Brain microvascular endothelial cell (primary cell): ENCODE measurements at regions not wholly inside any gene's neighbourhood (a gene's known extent, or its start where the extent isn't known, plus 50 kb on each side); places are given as distances from the start of the nearest gene placed in this dataset.

Experiments
- DNase-seq: peaks from one replicate; pipeline ENCODE4 v3.0.0-alpha.2; 2020
- H3K27ac ChIP-seq: fragments of 250-450 bp; sonication (Bioruptor Pico); 2 replicates; pipeline ENCODE4 v1.5.1; 2020; ENCODE audit warnings: mild to moderate bottlenecking, moderate library complexity
- H3K27me3 ChIP-seq: fragments of 250-450 bp; sonication (Bioruptor Pico); replicated peaks from 2 replicates; pipeline ENCODE4 v1.5.1; 2020; ENCODE audit warnings: mild to moderate bottlenecking
- H3K36me3 ChIP-seq: fragments of 250-450 bp; sonication (Bioruptor Pico); replicated peaks from 2 replicates; pipeline ENCODE4 v1.5.1; 2020; ENCODE audit warnings: mild to moderate bottlenecking
- H3K4me3 ChIP-seq: 2 replicates; pipeline ENCODE4 v1.5.1; 2011; ENCODE audit warnings: low read depth, mild to moderate bottlenecking, control low read depth, low read length, moderate library complexity
- in situ Hi-C: cut with HindIII; loops from 2 replicates; pipeline ENCODE4 v1.10.0; 2017; ENCODE audit warnings: low sequenced_read_pairs, low pct_ligation_motif_present
- TF ChIP-seq, protein P1 (sequence below): IDR thresholded peaks from 2 replicates; pipeline ENCODE4 v1.5.1; 2011; ENCODE audit warnings: low read depth, mild to moderate bottlenecking, moderate library complexity, low read length, control low read depth, inconsistent platforms; ENCODE audit errors: missing control alignments

DNA sequence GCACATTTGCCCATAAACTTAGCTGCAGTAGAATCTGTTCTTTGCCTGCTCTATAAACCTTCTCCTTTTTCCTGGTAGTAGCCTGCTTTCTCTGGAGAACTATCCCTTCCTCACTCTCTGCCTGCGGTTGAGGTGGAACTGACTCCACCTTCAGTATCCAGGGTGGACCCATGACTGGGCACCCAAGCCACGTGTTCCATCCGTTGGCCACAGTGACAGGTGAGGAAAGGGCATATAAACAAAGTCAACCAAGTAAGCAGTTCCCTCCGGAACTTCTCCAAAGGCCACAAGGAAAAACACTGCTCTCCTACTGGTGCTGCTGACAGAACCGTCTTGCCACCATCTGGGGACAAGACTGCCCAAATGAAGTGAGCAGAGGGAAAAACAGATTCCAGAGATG is 218.8 kb downstream of the TFAP2A start:
- Histone ChIP-seq H3K4me3 (no peak overlapping the region), H3K27me3 (no peaks in the 10 kb centered on the region), H3K36me3 (no peaks in the 10 kb centered on the region), H3K27ac (no peak overlapping the region)
- in situ Hi-C loops, result no loop called here
- TF ChIP-seq, protein P1, sequence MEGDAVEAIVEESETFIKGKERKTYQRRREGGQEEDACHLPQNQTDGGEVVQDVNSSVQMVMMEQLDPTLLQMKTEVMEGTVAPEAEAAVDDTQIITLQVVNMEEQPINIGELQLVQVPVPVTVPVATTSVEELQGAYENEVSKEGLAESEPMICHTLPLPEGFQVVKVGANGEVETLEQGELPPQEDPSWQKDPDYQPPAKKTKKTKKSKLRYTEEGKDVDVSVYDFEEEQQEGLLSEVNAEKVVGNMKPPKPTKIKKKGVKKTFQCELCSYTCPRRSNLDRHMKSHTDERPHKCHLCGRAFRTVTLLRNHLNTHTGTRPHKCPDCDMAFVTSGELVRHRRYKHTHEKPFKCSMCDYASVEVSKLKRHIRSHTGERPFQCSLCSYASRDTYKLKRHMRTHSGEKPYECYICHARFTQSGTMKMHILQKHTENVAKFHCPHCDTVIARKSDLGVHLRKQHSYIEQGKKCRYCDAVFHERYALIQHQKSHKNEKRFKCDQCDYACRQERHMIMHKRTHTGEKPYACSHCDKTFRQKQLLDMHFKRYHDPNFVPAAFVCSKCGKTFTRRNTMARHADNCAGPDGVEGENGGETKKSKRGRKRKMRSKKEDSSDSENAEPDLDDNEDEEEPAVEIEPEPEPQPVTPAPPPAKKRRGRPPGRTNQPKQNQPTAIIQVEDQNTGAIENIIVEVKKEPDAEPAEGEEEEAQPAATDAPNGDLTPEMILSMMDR, result no peak
- DNase-seq, result no peak

DNA sequence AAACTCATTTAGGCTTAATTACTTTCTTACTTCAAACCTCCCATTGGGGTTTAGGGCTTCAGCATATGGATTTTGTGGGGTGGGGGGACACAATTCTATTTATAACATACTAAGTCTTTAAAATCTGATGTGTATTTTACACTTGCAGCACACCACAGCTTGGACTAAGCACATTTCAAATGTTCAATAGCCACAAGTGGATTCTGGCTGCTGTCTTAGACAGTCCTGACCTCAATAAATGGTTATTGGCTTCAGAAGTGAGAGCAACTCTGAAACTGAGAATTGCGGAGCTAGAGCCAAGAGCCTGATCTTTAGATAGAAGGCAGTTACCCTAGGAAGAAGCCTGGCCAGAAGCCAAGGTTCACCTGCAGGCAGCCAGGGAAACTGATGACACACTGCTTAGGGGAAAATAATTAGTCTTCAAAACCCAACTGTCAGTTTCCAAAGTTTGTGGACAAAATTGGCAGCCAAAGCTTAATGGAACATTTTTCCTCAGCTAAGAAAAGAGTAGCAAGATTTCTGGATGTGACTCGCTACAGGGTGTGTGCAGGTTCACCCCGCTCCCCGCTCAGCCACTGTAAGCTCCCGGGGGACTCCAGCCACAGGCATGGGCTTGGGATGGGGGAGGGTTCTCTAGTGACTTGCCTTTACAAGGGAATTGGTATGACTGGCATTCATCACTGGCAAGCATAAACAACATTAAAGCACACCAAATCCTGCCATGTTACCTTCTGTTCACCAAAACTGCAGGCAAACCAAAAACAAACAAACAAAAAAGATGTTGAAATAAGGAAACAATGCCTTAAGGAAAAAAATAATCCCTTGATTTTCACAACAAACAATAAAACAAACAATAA is 219.8 kb downstream of the TFAP2A start:
- Histone ChIP-seq H3K36me3 (no peaks in the 10 kb centered on the region), H3K4me3 (no peak overlapping the region), H3K27me3 (no peaks in the 10 kb centered on the region), H3K27ac (no peak overlapping the region)
- DNase-seq, result no peak
- in situ Hi-C loops, result no loop called here
- TF ChIP-seq, protein P1, result no peak

DNA sequence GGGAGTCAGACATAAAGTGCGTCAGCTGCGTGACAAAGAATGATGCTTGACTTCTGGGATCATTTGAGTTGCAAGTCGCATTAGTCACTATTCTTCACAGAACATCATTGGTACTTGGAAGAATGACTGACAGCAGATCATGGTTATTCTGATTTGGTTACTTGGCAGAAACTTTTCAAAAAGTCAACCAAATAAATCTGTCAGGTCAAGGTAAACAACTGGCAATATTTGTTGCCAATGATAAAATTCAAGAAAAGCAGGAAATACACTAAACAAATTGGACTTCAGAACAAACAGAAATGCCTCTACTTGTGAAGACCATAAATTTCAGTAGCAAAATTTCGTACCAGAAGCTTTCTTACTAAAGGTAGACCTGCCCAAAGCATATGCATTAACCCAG is 221.6 kb downstream of the TFAP2A start:
- no peaks in the 10 kb centered on the region for H3K36me3 ChIP-seq
- no peak for DNase-seq
- TF ChIP-seq, protein P1, result no peak
- no peak overlapping the region for H3K4me3 ChIP-seq
- H3K27ac ChIP-seq, result no peak overlapping the region
- in situ Hi-C loops, result no loop called here
- H3K27me3 ChIP-seq, result no peaks in the 10 kb centered on the region

DNA sequence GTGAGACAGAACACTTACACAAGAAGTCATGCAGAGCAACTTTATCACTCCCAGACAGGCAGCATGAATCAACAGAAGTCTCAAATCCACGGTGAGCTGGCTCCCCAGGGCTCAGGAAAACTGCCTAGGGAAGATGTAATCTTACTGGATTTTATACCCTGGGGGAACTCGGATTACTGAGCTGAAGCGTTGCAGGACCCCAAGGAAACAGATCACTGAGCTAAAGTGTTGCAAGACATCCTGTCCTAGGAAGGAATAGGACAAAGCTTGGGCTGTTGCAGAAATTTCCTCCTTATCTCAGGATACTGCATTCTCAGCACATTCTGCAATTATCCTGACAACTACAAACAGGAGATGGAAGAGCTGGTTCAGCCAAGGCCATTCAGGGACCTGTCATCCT is 224.8 kb downstream of the TFAP2A start:
- no peak overlapping the region for H3K4me3 ChIP-seq
- no peaks in the 10 kb centered on the region for H3K36me3 ChIP-seq
- no peak for DNase-seq
- H3K27me3 ChIP-seq, result no peaks in the 10 kb centered on the region
- in situ Hi-C loops, result no loop called here
- H3K27ac ChIP-seq, result no peak overlapping the region
- TF ChIP-seq, protein P1, result no peak

DNA sequence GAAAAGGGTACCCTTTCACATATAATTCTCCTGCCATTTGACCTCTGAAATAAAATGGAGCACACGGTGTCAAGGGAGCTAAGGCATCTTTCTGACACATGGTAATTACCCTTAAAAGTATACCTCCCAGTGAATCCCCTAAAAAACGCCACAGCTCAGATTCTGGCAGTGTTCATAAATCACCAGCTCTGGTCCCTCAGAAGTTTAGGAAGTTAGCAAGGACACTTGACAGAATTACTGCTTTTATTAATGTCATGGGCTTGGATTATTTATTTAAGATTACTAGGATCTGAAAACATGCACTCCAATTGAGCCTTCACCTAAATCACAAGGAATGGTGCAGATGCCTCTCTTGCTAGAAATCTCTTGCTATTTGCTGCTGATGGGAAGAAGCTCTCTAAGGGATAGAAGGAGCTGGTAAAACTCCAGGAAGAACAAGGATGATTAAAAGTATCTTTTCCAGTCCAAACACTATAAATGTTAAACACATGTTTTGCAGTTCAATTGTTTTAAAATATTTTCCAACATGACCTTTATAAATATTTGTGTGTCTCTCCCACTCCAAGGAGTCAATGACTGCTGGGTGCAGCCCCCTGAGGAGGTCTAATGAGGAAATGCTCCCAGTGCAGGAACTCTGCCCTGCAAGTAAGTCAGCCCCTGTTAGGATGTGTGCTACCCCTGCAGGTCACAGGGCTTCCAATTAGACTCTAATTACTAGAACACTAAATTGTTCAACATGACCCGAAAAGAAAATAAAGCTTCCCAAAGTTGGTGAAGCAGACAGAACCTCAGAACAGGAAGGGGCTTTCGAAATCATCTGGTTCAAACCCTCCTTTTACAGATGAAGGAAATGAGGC is 230.3 kb downstream of the TFAP2A start:
- TF ChIP-seq, protein P1, result no peak
- in situ Hi-C loops, result no loop called here
- H3K27me3 ChIP-seq, result no peaks in the 10 kb centered on the region
- no peak overlapping the region for H3K27ac ChIP-seq
- no peak for DNase-seq
- no peaks in the 10 kb centered on the region for H3K36me3 ChIP-seq
- H3K4me3 ChIP-seq, result no peak overlapping the region
